Omental fat pad (tissue), 3 donors: ENCODE measurements at regions not wholly inside any gene's neighbourhood (a gene's known extent, or its start where the extent isn't known, plus 50 kb on each side); places are given as distances from the start of the nearest gene placed in this dataset.
A peak's percentile ranks its signal among the peaks of the same experiment; 100 is the strongest.

ENCODE experiments used
- ATAC-seq: fragments of 150-250 bp; one replicate; pipeline ENCODE4 v1.9.1; 2016; ENCODE audit warnings: mild to moderate bottlenecking, moderate library complexity; ENCODE audit not compliant: low FRiP score
- DNase-seq: peaks from one replicate; pipeline ENCODE4 v3.0.0-alpha.2; 2019; ENCODE audit warnings: low spot score
- TF ChIP-seq, protein P1 (sequence below), 3 donors: fragments of 450-650 bp; IDR thresholded peaks; one replicate each; pipeline ENCODE4 v1.5.1; 2016 to 2017; ENCODE audit warnings: antibody characterized with exemption in 3 of 3, mild to moderate bottlenecking in 3 of 3, moderate library complexity in 2 of 3

DNA sequence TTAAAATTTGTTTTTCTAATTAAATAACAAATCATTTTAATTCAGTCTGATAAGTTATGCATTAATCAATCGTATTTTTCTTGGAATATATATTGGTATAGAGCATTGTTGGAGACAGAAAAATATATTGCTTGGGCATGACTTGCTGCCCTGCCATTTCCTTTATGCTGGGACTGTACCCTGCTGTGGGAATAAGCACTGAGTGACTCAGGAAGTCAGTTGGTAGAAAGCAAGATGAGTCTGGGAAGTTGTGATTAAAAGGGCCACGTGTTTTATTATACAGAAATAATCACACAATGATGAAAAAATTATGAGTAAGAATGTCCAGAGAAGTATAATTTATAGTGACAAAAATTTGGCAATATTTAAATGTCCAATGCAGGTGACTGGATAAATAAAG lies 139.5 kb downstream of the KIF18A start:
- no peak for ATAC-seq
- DNase-seq: no peak
- TF ChIP-seq, protein P1, sequence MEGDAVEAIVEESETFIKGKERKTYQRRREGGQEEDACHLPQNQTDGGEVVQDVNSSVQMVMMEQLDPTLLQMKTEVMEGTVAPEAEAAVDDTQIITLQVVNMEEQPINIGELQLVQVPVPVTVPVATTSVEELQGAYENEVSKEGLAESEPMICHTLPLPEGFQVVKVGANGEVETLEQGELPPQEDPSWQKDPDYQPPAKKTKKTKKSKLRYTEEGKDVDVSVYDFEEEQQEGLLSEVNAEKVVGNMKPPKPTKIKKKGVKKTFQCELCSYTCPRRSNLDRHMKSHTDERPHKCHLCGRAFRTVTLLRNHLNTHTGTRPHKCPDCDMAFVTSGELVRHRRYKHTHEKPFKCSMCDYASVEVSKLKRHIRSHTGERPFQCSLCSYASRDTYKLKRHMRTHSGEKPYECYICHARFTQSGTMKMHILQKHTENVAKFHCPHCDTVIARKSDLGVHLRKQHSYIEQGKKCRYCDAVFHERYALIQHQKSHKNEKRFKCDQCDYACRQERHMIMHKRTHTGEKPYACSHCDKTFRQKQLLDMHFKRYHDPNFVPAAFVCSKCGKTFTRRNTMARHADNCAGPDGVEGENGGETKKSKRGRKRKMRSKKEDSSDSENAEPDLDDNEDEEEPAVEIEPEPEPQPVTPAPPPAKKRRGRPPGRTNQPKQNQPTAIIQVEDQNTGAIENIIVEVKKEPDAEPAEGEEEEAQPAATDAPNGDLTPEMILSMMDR (IDR thresholded peaks at IDR 0.05): no peak

DNA sequence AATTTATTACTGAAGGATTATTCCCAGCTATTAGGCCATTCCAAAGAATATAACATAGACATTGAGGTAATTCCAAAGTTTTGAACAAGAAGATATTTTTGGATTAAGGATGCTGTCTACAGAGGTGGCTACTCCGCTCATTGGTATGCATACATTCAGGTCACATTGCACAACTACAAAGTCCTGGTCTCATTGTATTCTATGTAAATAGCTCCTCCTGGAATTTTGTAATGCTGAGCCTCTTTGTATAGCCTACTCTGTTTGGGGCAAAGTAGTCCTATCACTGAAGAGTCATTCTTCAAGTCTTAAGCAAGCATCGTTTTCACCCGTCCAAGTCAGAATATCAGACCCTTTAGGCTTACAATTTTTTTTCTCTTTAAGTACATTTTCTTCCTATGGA lies 142.4 kb downstream of the KIF18A start:
- ATAC-seq: no peak
- no peak for DNase-seq
- TF ChIP-seq, protein P1 (IDR thresholded peaks at IDR 0.05): no peak

GRCh38 chr11:27963370-27963769 lies 144.6 kb downstream of the KIF18A start:
- no peak for ATAC-seq
- TF ChIP-seq, protein P1 (IDR thresholded peaks at IDR 0.05): no peak
- no peak for DNase-seq

GRCh38 chr11:27949951-27950738 lies 157.8 kb downstream of the KIF18A start:
- TF ChIP-seq, protein P1 (IDR thresholded peaks at IDR 0.05): no peak
- no peak for ATAC-seq
- no peak for DNase-seq

DNA sequence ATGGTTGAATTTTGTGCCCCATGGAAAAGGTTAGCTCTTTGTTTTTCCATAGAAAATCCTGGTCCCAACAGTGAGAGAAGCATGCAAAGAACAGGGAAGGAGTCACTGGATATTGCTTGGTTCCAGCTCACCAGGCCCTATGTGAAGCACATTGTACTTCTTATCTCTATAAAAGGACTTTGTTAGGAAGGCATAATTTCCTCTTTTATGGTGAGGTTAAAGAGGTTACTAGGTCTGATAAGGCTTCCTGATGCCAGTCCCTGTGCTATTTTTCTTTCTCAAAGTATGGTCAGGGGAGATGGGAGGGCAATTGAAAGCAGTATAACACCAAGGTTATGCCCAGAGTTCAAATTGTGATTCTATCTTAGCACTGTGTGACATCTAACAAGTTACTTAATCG lies 162.6 kb downstream of the KIF18A start:
- ATAC-seq (no peak), DNase-seq (no peak)
- TF ChIP-seq, protein P1 (IDR thresholded peaks at IDR 0.05): no peak

- DNase-seq (no peak), ATAC-seq (no peak)
- TF ChIP-seq, protein P1 (IDR thresholded peaks at IDR 0.05): no peak
Observed at GRCh38 chr11:27938011-27938410, 169.9 kb downstream of the KIF18A start.

DNA sequence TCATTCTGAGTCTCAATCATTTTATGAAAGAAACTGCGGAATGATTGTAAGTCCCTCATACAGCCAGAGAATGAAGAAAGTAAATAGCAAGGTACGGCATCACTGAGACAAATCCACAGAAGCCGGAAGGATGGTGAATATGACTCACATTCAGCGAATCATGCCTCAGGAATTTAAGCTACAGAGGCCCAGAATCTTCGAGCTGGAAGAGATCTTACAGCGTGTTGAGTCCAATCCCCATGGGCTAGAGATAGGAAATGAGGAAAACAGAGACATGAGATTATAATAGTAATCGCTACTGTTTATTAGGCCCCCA lies 173.2 kb downstream of the KIF18A start:
- no peak for DNase-seq
- peak; percentile 32 for ATAC-seq
- TF ChIP-seq, protein P1 (IDR thresholded peaks at IDR 0.05): no peak
